ENCODE measurements at regions not wholly inside any gene's neighbourhood (a gene's known extent, or its start where the extent isn't known, plus 50 kb on each side); places are given as distances from the start of the nearest gene placed in this dataset.

DNA sequence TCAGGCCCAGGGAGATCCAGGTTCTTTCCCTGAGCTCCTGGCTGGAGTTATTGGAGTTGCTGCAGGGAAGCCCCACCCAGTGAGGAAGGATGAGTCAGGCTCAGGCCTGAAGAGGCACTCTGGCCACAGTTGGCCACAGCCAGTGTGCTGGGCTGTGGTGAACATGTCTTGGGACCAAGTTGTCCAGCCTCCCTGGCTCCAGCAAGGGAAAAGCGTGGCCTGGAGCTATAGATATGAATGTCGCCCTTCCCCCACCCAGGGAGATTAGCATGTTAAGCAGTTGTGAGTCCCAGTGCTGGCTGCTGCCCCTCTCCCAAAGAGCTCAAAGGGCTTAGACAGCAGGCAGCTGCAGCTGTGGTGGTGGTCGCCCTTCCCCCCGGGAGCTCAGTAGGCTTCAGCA lies 963.2 kb downstream of the ROBO2 start:
- no peak for DNase-seq (ENCODE audit: low read depth)
- TF ChIP-seq CTCF (IDR thresholded peaks at IDR 0.05; ENCODE audit: insufficient read depth, low read length, poor library complexity, severe bottlenecking), result no peak
- Histone ChIP-seq H3K4me3 (ENCODE audit: low read depth, low read length) (no peak overlapping the region), H3K27me3 (ENCODE audit: control insufficient read depth, insufficient read depth, low read length) (no peaks in the 10 kb centered on the region), H3K36me3 (ENCODE audit: control insufficient read depth, insufficient read depth, low read length) (no peaks in the 10 kb centered on the region)

DNA sequence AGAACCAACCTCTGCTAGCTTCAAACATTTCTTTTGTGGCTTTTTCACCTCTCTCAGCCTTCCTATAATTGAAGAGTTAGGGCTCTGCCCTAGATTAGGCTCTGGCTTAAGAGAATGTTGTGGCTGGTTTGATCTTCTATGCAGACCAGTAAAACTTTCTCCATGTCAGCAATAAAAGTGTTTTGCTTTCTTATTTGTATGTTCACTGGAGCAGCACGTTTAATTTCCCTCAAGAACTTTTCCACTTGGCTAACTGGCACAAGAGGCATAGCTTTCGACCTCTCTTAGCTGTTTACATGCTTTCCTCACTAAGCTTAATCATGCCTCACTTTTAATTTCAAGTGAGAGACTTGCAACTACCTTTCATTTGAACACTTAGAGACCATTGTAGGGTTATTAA lies 964.7 kb downstream of the ROBO2 start:
- peak; percentile 58 for DNase-seq (ENCODE audit: low read depth)
- TF ChIP-seq CTCF (IDR thresholded peaks at IDR 0.05; ENCODE audit: insufficient read depth, low read length, poor library complexity, severe bottlenecking), result no peak
- Histone ChIP-seq H3K4me3 (ENCODE audit: low read depth, low read length) (no peak overlapping the region), H3K27me3 (ENCODE audit: control insufficient read depth, insufficient read depth, low read length) (no peaks in the 10 kb centered on the region), H3K36me3 (ENCODE audit: control insufficient read depth, insufficient read depth, low read length) (no peaks in the 10 kb centered on the region)

GRCh38 chr3:78013653-78014052 lies 973.8 kb downstream of the ROBO2 start:
- no peak for DNase-seq (ENCODE audit: low read depth)
- H3K36me3 ChIP-seq (ENCODE audit: control insufficient read depth, insufficient read depth, low read length), result no peaks in the 10 kb centered on the region
- no peak overlapping the region for H3K4me3 ChIP-seq (ENCODE audit: low read depth, low read length)
- TF ChIP-seq CTCF (IDR thresholded peaks at IDR 0.05; ENCODE audit: insufficient read depth, low read length, poor library complexity, severe bottlenecking), result no peak
- H3K27me3 ChIP-seq (ENCODE audit: control insufficient read depth, insufficient read depth, low read length), result no peaks in the 10 kb centered on the region

DNA sequence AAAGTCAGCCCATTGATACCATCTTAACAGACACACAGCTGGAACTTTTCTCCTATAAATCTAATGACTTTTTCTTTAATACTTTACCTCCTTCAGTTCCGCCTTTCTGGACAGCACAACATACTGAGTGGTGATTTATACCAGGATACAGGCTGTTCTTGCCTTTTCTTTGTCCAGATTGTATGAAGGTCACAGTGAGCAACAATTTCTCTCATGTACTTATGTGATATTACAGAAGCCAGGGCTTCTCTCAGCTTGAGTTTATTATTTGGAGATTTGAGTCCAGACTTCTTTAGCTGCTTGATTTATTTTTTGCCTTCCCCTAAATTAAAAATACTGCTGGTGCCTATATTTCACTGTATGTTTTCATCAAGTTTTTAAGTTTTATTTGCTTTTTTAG lies 976.0 kb downstream of the ROBO2 start:
- Histone ChIP-seq H3K4me3 (ENCODE audit: low read depth, low read length) (no peak overlapping the region), H3K36me3 (ENCODE audit: control insufficient read depth, insufficient read depth, low read length) (no peaks in the 10 kb centered on the region), H3K27me3 (ENCODE audit: control insufficient read depth, insufficient read depth, low read length) (no peaks in the 10 kb centered on the region)
- no peak for TF ChIP-seq CTCF (IDR thresholded peaks at IDR 0.05; ENCODE audit: insufficient read depth, low read length, poor library complexity, severe bottlenecking)
- no peak for DNase-seq (ENCODE audit: low read depth)

GRCh38 chr3:78021710-78022109 lies 981.8 kb downstream of the ROBO2 start:
- TF ChIP-seq CTCF (IDR thresholded peaks at IDR 0.05; ENCODE audit: insufficient read depth, low read length, poor library complexity, severe bottlenecking), result no peak
- H3K27me3 ChIP-seq (ENCODE audit: control insufficient read depth, insufficient read depth, low read length), result no peaks in the 10 kb centered on the region
- H3K36me3 ChIP-seq (ENCODE audit: control insufficient read depth, insufficient read depth, low read length), result no peaks in the 10 kb centered on the region
- no peak overlapping the region for H3K4me3 ChIP-seq (ENCODE audit: low read depth, low read length)
- no peak for DNase-seq (ENCODE audit: low read depth)

GRCh38 chr3:78022232-78022631 lies 982.3 kb downstream of the ROBO2 start:
- H3K36me3 ChIP-seq (ENCODE audit: control insufficient read depth, insufficient read depth, low read length), result no peaks in the 10 kb centered on the region
- TF ChIP-seq CTCF (IDR thresholded peaks at IDR 0.05; ENCODE audit: insufficient read depth, low read length, poor library complexity, severe bottlenecking), result no peak
- H3K27me3 ChIP-seq (ENCODE audit: control insufficient read depth, insufficient read depth, low read length), result no peaks in the 10 kb centered on the region
- no peak for DNase-seq (ENCODE audit: low read depth)
- no peak overlapping the region for H3K4me3 ChIP-seq (ENCODE audit: low read depth, low read length)

Data from kidney epithelial cell (primary cell).